Hematopoietic multipotent progenitor cell treated with erythropoietin and hydrocortisone succinate and interleukin-3 and kit ligand, for 17 days (in vitro differentiated cells): ENCODE measurements at regions not wholly inside any gene's neighbourhood (a gene's known extent, or its start where the extent isn't known, plus 50 kb on each side); places are given as distances from the start of the nearest gene placed in this dataset.
"Not testable (repeated sequence)": the region's sequence is repeated elsewhere in the genome, so short reads cannot be mapped to it uniquely, and the experiment has no call there.

Experiments
- DNase-seq: peaks from one replicate; pipeline ENCODE4 v3.0.0-alpha.2; 2015; ENCODE audit warnings: low spot score

DNA sequence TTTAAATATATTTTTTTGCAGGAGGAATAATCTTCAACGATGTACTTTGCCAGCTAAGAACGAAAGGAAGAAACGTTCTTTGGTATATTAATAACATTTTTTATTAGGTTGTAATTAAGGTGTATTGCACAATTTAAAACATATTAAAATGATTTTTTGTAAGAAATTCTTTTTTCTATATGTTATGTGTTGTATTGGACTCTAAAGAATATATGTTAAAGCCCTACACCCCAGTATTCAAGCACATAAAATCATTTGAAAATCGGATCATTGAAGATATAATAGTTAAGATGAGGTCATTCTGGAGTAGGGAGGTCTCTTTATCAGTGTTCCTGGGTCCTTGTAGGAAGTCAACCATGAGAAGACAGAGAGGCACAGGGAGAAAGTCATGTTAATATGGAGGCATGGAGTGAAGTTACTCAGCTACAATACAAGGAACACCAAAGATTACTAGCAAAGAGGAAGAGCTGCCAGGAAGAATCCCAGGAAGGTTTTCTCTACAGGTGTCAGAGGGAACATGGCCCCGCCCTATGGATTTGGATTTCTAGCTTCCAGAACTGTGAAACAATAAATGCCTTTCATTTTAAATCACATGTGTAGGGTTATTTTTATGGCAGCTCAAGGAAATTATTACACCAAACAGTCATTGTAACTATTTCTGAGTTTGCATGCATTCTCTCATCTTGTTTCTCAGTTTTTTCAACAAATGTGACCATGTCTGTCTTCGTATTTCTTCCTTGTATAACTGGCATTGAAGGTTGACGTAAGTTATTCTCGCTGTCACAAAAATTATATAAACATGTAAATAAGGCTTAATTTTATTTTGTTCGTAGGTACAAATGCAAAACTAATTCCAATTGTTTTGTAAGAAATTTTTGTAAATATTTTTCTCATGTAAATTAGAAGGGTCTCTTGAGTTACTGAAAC, 75.4 kb upstream of the VPREB1 start:
- DNase-seq = no peak

DNA sequence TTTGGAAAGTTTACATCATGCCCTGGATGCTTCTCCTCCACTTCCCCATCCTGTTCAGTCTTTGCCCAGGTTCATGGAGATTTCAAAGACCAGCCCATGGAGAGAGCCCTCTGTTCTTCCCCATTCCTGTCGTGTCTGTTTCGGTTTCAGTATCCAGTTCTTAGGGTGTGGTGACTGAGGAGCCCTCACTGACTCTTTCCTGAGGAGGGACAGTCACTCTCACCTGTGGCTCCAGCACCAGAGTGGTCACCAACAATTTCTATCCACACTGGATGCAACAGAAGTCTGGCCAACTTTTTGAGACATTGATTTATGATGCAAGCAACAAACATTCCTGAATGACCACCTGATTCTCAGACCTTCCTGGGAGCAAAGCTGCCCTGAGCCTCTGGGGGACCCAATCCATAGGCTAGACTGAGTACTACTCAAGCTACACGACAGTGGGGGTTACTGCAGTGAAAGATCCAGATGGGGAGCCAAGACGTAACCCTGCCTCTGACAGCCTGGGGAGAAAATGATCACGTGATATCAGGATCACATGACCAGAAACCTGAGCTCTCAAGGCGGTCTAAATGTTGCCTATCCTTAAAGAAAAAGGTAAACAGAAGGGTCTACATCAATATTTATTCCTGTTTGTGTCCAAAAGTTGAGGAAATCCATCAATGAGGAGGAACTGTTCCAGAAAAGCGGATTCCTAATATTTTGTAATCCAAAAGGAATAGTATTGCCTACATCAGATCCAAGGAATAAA, 76.2 kb upstream of the VPREB1 start:
- DNase-seq = no peak

DNA sequence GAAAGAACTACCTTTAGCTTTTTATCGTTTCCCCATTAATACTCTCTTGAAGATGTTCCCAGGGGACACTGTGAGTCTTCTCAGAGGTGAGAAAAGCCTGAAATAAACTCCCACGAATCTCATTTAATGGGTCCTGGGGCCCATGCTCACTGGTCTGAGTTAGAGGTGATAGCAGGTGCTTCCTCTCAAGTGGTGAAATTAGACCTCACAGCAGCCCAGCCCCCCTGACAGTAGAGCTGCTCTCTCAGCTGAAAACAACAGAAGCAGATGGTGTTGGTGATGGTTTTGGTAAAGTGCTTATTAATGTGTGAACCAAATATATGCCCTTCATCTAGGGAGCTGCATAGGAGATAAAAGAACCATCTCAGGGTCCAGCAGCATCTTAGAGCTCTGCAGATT, 76.8 kb upstream of the VPREB1 start:
- DNase-seq = no peak

DNA sequence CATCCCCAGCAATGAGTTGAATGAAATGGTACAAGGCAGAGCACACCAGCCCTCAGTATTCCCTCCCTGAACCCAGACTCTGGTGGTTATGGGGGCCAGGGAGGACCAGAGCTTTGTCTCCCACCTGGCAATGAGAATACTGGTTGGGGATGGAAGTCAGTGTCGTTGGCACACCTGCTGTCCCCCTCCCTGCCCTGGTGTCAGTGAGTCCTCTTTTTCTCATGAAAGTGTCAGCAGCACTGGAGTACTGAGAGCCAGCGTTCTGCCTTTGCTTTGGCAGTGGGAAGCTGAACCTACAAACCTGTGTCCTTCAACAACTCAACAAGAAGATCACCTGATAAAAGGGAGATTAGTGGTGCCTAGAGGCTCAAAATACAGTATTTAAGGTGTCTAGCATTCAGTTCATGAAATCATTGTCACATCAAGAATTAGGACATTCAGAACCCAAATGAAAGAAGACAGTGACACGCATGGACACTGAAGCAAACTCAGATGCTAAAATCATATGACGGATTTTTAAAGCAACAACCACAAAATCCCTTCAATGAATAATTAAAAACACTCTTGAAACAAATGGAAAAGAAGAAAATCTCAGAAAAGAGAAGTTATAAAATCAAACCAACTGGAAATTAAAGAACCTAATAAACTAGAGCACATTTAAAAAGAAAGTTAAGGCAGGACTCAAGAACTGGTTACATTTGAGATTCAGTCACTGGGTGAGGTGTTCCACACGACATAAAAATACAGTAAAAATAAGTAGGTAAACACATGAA, 77.5 kb upstream of the VPREB1 start:
- no peak for DNase-seq

DNA sequence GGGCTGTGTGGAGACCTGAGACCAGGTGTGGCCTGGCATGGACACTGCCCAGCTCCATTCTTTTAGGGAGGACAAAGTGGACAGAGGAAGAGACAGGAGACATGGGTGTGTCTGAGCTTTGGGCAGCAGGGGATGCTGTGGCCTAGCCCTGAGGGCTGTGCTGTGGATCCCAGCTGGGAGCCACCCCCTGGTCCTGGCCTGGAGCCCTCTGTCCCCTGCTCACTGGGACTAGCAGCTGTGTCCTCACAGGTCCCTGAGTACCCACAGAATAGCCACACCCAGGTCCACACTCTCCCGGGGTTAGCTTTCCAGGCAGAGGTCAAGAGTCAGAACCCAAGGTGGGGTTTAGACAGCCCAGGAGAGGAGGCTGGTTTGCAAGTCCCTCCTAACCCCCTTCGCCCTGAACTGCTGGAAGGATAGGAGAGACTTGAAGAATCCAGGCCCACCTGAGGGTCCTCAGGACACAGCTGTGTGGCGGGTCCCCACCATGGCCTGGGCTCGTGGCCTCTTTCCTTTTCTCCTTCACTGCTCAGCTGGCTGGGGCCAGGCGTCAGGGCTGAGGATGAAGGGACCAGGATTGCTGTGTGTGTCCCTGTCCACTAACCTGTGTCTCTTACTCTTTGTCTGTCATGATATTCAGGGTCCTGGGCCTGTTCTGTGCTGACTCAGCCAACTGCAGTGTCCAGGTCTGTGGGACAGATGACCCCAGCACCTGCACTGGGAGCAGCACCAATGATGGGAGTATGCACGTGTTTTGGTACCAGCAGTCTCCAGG, 78.5 kb upstream of the VPREB1 start:
- no peak for DNase-seq

DNA sequence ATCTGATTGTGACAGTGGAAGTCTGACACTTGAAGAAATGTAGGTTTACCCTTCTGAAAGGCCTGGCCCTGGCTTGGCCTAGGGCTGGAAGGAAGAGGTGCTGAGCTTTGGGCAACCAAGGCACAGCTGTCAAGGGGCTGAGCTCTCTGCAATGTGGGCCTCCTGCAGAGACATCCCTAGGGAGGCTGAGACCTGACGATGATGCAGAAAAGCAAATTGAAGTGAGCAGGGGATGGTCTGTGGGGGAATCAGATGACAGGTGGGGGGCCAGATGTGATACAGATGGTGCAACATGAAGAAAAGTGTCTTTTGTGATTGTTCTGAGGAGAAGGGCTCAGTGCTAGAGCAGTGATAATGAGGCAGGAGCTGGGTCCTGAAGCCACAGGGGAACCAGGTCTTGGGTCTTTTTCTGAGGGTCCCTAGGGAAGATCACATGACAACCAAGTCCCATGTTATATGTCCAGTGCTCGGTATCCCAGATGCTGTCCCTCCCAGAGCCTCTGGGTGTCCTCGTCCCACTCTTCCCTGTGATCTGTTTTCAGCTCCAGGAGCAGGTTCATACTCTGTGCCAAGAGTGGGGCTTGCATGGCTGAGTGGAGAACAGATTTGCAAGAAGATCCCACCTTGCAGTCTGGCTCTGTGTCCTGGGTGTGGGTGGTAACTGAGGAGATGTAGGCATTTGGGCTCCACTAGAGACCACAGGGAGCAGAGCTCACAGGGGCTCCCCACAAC, 79.9 kb upstream of the VPREB1 start:
- DNase-seq = no peak

DNA sequence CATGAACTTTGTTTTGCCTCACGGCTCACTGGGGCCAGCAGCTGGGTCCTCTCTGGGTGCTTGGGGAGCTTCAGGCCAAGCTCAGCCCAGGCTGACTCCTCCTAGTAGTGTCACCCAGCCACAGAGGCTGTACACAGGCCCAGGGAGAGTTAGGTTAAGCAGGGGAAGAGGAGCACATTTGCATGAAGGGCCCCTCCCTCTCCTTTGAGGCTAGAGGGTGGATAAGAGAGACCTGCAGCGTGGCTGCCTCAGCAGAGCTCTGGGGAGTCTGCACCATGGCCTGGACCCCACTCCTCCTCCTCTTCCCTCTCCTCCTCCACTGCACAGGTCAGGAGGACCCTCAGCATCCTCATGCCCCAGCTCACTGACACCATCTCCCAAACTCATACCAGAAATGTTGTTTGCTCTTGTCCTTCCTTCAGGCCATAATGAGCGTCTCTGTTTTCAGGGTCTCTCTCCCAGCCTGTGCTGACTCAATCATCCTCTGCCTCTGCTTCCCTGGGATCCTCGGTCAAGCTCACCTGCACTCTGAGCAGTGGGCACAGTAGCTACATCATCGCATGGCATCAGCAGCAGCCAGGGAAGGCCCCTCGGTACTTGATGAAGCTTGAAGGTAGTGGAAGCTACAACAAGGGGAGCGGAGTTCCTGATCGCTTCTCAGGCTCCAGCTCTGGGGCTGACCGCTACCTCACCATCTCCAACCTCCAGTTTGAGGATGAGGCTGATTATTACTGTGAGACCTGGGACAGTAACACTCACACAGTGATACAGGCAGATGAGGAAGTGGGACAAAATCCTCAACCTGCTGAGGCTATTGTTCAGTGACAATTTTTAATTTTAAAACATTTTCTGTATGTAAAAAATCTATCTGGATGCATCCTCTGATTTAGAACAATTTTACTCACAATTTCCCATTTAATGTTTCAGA, 82.4 kb upstream of the VPREB1 start:
- no peak for DNase-seq

DNA sequence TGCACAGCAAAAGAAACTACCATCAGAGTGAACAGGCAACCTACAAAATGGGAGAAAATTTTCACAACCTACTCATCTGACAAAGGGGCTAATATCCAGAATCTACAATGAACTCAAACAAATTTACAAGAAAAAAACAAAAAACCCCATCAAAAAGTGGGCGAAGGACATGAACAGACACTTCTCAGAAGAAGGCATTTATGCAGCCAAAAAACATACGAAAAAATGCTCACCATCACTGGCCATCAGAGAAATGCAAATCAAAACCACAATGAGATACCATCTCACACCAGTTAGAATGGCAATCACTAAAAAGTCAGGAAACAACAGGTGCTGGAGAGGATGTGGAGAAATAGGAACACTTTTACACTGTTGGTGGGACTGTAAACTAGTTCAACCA, 83.8 kb upstream of the VPREB1 start:
- not testable (repeated sequence) for DNase-seq

DNA sequence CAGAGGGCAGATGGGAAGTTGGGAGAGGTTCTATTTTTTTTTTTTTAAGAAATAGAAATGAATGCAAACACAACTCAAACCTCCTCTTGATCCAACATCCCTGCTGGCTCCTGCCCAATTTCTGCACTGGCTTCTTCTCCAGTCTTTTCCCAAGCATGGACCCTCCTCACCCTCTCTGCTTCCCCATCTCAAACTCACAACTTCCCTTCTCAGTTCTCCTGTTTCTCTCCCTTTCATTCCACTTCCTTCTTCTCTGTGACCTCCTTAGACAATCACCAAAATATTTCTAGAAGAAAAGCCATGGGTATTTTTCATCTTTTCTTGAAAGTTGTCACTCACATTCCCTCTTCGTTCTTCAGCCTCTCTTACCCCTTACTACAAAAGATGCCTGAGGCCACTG, 85.2 kb upstream of the VPREB1 start:
- no peak for DNase-seq

DNA sequence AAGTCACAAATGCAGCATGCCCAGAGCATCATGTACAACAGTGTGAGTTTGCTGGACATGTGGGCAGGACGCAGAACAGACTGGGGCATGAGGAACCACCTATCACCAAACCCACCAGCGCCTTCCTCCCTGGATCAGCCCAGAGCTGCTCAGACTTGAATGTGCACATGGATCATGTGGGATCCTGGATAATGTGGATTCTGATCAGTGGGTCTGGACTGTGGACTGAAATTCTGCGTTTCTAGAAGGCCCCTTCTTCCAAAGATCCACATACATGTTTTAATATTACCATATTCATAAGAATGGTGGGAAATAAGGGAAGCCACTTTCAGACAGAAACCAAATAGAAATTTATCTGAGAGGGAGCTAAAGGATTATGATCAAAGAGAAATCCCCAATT, 85.6 kb upstream of the VPREB1 start:
- DNase-seq = no peak

DNA sequence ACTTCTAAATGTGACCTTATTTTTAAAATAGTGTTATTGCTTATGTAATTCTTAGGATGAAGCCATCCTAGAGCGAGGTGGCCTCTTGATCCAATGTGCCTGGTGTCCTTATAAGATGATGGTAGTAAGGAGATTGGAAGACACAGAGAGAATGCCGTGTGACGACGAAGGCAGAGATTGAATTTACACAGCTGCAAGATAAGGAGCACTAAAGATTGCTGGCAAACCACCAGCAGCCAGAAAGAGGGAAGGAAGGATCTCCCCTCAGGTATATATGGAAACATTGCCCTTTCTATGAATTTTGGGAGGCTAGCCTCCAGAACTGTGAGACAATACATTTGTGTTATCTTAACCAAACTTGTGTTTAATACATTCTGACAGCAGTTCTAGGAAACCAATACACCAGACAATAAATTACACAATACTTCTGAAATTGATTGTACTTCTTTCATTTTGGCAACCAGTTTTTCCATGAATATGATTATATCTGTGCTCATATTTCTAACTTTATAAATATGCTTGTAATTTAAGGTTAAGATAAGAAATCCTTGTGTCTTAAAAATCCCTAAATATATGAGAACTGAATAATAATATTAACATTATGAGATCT, 86.3 kb upstream of the VPREB1 start:
- DNase-seq = no peak

DNA sequence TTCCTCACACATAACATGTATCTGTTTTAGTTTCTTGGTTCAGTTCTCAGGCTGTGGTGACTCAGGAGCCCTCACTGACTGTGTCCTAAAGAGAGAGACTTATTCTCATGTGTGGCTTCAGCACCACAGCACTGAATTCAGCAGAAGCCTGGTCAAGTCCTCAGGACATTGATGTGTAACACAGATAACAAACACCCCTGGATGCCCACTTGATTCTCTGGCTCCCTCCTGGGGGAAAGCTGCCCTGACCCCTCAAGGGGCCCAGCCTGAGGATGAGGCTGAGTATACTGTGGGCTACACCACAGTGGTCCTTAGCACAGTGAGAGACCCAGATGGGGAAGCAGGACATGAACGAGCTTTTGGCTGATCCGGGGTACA, 87.2 kb upstream of the VPREB1 start:
- no peak for DNase-seq

DNA sequence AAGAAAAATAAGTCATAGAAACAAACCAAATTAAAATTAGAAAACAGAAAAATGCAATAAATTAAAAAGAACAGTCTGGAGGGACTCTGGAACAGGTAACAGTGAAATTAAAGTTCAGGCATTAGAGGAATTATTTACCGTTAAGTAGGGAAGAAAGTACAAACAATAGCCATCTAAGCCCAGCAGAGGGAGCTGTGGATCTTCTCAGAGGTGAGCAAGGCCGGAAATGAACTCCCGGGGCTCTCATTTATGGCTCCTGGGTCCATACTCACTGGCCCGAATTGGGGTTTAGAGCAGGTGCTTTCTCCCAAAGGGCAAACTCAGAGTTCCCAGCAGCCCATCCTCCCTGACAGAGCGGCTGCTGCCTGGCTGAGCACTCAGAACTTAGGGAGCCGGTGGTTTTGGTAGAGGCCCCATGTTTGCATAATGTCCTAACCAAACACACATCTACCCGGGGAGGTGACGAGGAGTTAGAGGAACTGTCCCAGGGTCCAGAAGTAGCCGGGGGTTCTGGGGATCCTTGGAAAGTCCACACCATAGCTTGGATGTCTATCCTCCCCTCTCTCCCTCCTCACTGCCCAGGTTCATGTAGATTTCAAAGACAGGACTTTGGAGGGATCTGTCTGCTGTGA, 87.8 kb upstream of the VPREB1 start:
- DNase-seq = peak; percentile 39

DNA sequence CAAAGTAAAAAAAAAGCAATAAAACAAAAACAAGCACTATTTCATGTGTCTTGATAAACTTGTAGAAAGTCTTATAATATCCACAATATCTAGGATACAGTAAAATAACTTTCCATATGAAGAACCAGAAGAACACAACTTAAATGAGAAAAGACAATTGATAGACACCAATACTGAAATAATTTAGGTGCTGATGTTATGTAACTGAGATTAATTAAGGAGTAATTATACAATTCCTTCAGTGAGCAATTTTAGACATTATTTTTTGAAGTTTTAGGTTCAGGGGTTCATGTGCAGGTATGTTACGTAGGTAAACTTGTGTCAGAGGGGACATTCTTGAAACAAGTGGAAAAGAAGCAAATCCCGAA, 88.3 kb upstream of the VPREB1 start:
- DNase-seq = no peak

DNA sequence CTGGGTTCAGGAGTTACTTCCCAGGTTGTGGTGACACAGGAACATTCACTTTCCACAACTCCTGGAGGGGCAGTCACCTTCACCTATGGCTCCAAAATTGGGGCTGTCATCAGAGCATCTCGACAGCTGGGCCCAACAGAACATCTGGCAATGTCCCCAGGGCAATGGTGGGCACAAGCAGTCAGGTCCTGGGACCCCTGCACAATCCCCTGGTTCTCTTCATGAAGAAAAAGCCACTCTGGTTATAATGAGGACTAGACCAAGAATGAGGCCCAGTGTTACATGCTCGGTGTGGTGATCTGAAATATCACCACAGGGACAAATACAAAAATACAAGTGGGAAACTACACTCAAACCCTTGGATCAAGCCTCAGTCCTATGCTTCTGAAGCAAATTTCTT, 89.0 kb upstream of the VPREB1 start:
- DNase-seq = no peak

DNA sequence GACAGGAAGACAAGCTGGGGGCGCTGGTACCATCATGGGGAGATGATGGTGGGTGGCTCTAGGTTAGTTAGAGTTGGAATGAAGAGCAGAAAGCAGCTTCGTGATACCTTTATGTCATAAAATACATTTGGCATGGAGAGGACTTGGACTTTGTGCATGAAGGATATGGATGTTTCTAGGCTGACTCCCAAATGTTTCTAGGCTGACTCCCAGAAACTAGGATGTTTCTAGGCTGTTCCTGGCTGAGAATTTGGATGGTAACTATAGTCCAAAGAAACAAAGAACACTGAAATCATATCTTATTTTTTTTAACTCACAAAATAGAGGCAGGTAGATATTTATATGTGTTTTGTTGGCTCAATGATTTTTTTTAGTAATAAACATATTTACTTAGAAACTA, 89.4 kb upstream of the VPREB1 start:
- no peak for DNase-seq

DNA sequence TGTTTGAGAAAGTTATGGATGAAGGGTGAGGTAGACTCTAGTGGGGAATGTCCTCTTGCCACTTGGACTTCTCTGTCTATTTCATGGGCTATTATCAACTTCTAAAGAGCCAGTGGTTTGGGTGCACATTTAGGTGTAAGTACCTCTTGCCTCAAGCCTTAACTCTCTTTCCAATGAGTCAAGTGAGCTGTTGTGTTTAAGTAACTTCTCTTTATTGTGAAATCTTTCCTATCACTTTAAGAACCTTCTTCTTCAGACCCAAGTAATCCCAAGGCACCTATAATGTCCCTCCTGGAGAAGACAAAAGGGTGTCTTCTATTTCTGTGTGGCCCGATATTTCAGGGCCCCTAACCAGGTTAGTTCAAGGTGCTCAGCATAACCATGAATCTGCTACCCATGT, 90.5 kb upstream of the VPREB1 start:
- DNase-seq = no peak

DNA sequence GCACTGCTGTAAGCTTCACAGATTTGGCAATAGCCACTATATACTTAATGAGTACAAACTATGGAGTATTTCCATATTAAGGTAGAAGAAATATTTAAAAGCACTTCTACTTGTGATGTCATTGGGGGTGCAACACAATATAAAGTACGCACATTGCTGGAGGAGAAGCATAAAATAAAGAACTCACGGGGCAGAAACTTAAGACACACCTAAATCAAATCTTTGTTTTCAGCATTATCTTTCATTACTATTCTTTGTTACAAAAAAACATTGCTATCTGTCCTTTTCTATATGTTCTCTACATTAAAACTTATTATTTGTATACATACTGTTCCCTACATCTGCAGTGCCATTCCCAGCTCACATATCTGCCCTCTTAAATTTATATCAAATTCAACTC, 93.3 kb upstream of the VPREB1 start:
- no peak for DNase-seq

DNA sequence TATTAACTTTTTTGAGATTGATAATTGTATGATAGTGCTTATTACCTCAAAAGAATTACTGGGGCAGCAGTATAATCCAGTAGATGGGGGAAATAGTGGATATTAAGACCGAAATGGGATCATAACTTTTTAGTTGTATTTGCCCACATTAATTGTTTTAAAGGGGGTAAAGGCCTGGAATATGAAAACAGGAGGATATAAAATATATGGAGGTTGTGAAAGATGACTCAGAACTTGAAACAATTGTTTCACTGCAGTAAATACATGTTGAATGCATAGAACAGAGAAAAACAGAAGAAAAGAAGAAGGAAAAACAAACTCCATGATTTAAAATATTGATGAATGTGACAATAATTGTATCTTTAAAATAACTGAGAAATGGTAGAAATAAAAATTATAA, 94.1 kb upstream of the VPREB1 start:
- DNase-seq = no peak
